DMS79 (cell line): ENCODE measurements at regions not wholly inside any gene's neighbourhood (a gene's known extent, or its start where the extent isn't known, plus 50 kb on each side); places are given as distances from the start of the nearest gene placed in this dataset.

Source experiments
- DNase-seq: peaks from one replicate; lab custom pipeline; 2025; lab: John Stamatoyannopoulos, UW

DNA sequence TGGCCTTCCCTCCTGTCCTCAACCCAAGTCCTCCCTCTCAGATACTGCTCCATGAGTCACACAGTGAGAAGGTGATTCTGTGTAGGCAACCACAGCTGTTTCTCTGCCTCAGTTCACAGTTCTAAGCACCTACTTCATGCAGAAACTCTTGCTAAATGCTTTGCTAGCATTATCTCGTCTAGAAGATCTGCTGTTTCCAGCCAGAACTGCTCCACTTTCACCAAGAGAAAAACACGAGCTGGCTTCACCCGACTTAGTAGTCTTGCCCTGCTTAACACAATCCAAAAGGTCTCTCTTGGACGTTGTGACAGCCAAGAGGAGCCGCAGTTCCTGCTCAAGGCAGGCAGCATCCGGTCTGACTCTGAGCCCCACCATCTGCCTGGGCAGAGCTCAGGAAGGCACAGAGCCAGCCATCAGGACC is 272.1 kb downstream of the UACA start:
- no peak for DNase-seq

DNA sequence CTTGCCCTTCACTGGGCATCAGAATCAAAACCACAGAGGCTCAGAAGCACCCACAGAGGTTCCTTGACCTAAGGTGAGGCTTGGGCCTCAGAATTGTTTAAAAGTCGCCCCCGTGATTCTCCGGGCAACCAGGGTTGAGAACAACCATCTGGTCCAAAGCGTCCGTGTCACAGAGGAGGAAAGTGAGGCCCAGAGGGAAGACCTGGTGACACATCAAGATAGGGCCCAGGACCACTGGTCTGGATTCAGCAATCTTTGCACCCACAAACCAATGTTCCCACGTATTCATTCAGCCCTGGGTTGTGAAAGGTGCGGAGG is 272.6 kb downstream of the UACA start:
- DNase-seq, result no peak

DNA sequence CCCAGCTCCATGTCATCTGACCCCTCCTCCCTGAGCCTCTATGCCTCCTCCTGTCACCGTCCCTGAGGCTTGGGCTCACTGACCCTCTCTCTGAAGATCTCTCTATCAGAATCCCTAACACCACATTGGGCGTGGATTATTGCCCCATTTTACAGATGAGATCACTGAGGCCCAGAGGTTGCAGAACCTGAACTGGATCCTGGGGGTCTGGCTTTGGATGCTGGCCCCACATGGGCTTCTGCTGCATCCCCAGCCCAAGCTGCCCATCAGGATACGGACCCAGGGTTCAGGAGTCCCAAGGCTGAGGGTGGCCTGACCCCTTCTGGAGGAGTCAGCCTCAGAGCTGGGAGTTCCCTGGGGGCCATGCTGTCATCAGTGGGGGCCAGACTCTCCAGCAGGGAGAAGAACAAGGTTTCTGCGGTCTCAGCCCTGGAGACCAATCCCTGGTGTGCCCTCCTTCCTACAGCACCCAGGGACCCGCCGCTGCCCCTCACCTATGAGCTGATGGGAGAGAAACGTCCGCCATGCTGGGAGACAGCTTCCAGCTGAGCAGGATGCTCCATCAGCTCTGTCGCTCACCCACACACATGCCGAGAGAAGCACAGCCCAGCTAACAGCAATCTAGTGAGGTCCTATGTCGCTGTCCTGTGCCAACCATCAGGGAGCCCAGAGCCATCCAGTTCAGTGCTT is 273.1 kb downstream of the UACA start:
- DNase-seq, result no peak

- no peak for DNase-seq
Measured at GRCh38 chr15:70488941-70489848, 274.2 kb downstream of the UACA start.

DNA sequence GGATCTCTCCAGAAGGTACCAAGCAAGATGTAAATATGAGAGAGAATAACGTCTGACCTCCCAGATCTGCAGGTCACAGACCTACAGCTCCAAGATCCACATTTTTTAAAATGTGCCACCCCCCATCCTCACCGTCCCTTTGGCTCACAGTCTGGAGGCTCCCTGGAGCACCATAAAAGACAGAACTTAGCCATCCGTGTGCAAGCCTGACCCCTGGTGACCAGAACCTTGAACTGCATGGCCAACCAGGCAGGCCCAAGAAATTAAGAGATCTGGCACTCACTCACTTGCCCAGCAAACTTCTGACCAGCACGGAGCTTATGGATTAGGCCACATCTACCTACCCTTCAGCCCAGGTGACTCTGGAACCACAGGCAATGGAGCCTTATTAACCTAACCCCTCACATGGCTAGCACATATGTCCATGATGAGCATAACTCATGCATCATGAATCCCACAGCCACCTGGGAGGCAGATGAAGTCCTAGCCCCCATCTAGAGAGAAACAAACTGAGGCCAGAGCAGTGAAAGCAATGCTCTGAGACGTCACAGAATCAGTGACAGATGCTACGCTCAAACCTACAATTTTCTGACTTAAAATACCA is 275.3 kb downstream of the UACA start:
- no peak for DNase-seq

GRCh38 chr15:70487387-70487740 is 276.0 kb downstream of the UACA start:
- no peak for DNase-seq

DNA sequence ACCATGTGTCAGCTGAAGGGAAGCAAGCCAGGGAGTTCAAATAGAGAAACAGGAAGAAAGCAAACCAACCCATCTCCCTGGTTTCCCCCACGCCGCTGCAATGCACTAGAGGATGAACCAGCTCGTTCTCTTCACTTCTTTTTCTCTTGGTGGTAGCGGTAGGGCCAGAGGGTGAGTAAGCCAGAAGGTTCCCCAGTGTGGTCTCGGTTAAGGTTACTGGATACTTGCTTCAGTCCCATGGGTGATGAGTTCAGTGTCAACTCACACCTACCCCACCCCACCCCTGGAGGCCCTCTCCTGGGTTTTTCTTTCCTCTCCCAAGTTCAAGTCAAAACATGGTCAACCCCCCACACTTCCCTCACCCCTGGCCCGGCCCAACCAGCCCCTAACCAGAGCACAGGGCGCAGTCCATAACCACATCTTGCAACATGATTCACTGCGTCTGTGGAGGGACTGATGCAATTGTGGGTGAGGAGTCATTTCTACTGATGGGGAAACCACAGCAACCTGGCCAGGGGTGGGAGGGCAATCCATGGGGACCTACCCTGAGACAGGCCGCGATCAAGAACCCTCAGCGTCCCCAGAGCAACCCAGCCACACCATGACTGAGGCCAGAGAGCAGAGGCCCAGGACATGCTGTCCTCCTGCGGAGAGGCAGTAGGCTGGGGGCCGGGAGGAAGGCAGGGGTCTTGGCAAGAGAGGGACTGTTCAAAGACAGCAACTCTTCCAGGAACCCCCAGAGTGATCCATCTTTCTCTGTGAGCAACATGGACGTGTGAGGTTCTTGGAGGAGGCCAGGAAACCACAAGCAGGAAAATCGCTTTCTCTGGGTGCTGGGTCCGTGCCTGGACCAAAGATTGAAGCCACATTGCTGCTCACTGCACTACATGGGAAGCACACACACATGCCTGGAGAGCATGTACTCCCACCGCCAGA is 276.6 kb downstream of the UACA start:
- no peak for DNase-seq

DNA sequence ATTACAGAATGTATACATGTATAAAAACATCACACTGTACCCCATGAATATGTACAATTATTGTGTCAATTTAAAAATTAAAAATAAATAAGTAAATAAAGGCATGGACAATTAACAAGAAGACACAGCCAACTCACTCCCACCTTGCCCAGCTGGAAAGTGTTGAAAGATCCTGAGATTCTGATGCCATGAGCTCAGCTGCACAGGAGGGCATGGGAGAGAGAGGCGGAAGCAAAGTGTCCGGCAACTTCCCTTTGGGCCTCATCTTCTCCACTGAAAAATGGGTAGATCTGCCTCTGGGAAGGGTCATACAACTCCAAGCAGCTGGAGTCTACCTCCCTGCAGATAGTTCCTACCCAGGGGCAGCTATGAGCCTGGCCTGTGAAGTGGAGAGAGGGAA is 277.3 kb downstream of the UACA start:
- no peak for DNase-seq

- no peak for DNase-seq
Measured at GRCh38 chr15:70484993-70485392, 278.4 kb downstream of the UACA start.

- DNase-seq, result no peak
Measured at GRCh38 chr15:70483513-70483912, 279.8 kb downstream of the UACA start.

- DNase-seq, result no peak
Measured at GRCh38 chr15:70480196-70480856, 283.0 kb downstream of the UACA start.

GRCh38 chr15:70479785-70480184 is 283.6 kb downstream of the UACA start:
- no peak for DNase-seq

- DNase-seq, result no peak
Measured at GRCh38 chr15:70479056-70479455, 284.3 kb downstream of the UACA start.

DNA sequence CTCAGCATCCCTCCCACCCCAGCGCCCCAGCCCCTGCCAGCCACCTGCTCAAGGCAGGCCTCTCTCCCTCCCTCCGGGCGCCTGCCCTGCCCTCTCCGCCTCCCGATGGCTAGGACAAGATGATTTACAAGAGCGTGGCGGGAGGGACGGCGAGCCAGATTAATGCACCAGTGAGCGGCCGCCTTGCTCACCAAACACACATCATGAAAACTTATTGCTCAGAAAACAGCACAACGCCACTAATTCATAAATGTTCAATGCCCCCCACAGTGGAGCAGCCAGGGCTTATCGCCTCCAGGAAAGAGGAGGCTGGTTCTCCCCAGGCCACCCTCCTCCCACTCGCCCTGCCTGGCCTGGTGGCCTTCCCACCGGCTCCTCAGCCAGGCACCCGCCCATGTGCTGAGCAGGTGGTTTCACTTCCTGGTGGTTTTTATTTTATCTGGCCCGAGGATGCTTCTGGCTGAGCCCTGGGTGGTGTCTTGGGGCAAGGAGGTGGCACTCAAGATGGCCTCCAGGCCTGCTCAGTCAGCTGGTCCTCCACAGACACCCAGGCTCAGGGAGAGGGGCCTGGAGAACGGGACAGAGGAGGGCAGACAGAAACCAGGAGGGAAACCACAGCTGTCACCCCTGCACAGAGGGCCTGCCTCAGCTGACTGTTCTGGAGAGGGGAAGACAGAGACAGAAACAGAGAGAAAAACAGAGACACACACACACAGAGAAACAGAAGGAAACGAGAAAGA is 284.9 kb downstream of the UACA start:
- no peak for DNase-seq

- no peak for DNase-seq
Measured at GRCh38 chr15:70477750-70478250, 285.6 kb downstream of the UACA start.

DNA sequence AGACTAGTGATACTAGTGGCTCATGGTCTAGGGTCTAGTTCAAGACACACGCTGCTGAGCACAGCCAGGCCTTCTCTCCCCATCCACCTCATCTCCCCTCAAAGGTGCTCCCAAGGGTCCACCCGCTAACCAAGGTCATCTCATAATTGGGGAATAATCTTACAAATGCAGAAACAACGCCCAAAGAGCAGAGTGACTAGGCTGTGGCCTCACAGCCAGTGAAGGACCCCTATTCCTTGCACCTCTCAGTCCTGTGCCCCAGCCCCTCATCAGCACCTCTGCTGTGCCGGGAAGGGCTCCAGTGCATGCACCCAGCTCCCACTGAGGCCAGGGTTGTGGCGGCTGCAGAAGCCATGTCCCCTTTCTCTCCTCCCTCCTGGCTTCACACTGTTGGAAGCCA is 286.9 kb downstream of the UACA start:
- DNase-seq, result no peak

DNA sequence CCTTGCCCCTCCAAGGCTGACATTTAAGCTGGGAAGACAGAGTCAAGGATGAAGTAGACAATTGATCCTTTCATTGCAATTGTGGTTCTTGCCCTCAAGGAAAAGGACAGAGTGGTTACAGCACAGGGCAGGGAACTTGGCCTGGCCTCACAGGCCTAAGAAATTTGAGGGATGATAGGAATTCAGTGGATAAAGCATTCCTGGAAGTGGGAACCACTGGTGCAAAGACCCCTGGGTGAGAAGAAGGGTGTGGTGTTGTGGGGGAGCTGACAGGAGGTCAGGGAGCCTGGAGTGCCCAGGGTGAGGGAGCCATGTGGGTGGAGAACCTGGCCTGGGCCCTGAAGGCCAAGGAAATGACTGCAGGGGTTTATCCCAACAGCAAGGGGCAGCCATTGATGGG is 287.4 kb downstream of the UACA start:
- DNase-seq, result no peak

DNA sequence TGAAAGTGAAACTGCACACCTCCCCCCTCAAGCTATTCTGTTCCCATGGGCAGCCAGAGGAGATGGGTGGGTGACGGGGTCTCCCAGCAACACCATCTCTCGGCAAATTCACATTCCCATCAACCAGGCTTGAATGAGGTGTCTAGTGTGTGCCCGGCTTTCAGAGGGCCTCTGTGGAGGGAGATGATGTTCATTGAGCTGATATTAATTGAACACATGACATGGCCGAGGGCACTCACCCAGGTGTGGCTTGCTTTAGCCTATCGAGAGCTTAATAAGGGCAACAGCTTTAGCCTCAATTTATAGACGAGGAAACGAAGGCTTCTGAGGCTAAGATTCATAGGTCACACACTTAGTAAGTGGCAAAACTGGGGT is 288.0 kb downstream of the UACA start:
- no peak for DNase-seq

DNA sequence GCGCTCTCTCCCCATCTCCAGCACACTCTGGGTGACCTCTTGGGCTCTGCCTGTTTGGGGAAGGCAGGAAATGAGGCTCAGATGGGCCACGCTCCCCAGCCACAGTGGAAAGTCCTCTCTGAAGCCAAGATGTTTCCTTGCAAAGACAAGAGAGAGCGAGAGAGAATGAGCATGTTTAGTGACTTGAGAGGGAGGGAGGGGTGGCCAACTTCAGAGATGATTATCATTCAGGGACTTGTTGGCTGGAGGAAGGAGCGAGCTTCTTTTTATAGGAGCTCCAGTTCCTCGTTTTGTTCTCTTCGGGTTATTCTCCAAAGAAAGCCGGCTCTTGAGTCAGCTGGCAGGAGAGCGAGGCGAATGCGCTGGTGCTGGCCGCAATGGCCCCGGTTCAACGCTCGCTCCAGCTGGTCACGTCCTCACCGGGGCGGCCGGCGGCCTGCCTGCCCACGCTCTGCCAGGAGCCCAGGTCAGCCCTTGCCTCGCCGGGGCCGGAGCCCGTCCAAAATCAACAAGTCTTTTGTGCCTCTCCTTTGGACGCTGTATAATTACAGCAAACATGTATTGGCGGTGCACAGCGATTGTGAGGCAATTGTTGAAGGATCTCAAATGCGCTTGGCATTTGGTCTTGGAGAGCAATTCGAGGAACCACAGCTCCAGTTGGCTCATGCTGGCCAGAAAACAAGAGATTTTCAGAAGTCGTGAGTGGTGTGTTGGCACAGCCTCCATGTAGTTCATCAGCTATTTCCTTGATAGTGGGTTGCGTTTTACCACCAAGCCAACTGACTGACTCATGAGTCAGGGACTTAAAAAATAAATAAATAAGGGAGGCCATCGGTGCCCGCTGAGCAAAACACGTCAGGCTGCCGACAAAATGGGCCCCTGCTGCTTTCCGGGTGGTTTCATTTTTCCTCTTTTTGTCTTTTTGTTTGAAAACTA is 288.6 kb downstream of the UACA start:
- peak; percentile 69 for DNase-seq
